Epithelial cell of esophagus (primary cell): ENCODE measurements at regions not wholly inside any gene's neighbourhood (a gene's known extent, or its start where the extent isn't known, plus 50 kb on each side); places are given as distances from the start of the nearest gene placed in this dataset.

Experiments
- DNase-seq: peaks from one replicate; pipeline ENCODE4 v3.0.0; 2010; ENCODE audit warnings: low read depth
- H3K4me3 ChIP-seq: 2 replicates; pipeline ENCODE4 v1.5.1; 2011; ENCODE audit warnings: mild to moderate bottlenecking, low read length, control low read depth
- TF ChIP-seq, protein P1 (sequence below): IDR thresholded peaks from 2 replicates; pipeline ENCODE4 v1.5.1; 2011; ENCODE audit warnings: low read depth, mild to moderate bottlenecking, low read length, control low read depth, inconsistent platforms; ENCODE audit not compliant: insufficient read depth; ENCODE audit errors: missing control alignments

DNA sequence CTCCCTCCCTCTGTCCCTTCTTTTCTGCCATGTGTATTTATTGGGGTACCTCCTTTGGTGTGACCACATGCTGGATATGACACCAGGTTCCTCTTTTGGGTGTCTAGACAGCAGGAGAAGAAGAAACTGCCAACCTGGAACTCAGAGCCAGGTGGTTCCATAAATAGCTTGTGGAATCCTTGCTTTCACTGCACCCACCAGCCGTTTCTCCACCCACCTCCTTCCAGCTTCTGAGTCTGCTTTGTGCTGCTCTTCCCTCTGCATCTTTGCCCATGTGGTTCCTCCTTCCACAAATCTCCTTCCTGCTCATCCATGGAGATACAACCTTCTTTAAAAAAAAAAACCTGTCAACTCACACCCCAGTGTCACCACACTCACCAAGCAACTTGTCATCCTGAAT is 80.2 kb upstream of the SKOR2 start:
- no peak for DNase-seq
- TF ChIP-seq, protein P1, sequence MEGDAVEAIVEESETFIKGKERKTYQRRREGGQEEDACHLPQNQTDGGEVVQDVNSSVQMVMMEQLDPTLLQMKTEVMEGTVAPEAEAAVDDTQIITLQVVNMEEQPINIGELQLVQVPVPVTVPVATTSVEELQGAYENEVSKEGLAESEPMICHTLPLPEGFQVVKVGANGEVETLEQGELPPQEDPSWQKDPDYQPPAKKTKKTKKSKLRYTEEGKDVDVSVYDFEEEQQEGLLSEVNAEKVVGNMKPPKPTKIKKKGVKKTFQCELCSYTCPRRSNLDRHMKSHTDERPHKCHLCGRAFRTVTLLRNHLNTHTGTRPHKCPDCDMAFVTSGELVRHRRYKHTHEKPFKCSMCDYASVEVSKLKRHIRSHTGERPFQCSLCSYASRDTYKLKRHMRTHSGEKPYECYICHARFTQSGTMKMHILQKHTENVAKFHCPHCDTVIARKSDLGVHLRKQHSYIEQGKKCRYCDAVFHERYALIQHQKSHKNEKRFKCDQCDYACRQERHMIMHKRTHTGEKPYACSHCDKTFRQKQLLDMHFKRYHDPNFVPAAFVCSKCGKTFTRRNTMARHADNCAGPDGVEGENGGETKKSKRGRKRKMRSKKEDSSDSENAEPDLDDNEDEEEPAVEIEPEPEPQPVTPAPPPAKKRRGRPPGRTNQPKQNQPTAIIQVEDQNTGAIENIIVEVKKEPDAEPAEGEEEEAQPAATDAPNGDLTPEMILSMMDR, result no peak
- no peak overlapping the region for H3K4me3 ChIP-seq

DNA sequence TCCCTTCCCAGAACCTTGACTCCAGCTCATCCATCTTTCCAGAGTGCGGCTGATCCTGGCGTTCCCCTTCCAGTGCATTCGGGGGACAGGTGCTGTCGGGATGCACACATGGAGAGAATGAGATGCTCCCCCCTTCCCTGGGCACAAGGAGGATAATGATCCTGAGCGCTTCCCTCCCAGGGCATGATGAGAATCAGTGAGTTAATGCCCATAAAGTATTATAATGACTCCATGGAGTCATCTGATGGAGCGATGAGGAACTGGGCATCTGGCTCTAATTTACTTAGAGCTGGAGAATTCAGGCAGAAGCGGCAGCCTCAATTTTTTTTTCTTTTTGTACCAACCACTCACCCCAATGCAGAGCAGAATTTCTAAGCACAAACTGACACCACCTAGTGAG is 79.6 kb upstream of the SKOR2 start:
- TF ChIP-seq, protein P1, result no peak
- H3K4me3 ChIP-seq, result no peak overlapping the region
- no peak for DNase-seq

DNA sequence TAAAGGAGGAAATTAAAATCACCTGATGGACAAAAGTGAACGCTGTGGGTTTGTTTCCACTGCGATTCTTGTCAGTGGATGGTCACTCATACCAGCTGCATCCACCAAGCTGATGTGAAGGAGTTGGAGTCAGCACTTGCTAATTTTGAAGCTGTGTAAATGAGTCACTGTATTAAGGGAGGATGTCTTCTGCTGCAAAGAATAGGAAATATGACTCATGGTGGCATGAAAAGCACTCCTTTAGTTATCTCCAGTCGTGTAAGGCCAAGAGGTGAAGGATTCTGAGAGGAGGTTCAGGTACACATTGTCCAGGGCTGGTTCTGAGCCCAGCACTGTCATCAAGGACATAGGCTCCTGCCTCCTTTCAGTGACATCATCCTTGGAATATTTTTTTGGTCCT is 71.7 kb upstream of the SKOR2 start:
- peak; percentile 39 for DNase-seq
- TF ChIP-seq, protein P1, result no peak
- H3K4me3 ChIP-seq, result no peak overlapping the region

DNA sequence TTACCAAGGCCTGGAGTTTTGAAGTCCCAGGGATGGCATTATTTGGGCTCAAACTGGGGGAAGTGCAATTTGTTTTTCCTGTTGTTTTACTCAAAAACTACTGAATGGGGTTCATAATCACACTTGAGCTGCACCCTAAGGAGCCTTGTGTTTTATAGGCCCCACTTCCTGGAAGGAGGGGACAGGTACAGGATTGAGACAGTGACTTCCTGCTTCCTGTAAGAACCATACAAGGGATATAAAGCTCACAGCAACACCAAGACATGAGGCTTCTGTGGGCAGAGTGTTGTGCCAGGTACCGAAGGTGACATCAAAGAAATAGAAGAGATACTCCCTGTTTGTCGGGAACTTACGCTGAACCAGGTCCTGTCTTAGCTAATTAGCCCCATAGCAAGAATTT is 70.4 kb upstream of the SKOR2 start:
- DNase-seq, result no peak
- no peak overlapping the region for H3K4me3 ChIP-seq
- TF ChIP-seq, protein P1, result no peak

DNA sequence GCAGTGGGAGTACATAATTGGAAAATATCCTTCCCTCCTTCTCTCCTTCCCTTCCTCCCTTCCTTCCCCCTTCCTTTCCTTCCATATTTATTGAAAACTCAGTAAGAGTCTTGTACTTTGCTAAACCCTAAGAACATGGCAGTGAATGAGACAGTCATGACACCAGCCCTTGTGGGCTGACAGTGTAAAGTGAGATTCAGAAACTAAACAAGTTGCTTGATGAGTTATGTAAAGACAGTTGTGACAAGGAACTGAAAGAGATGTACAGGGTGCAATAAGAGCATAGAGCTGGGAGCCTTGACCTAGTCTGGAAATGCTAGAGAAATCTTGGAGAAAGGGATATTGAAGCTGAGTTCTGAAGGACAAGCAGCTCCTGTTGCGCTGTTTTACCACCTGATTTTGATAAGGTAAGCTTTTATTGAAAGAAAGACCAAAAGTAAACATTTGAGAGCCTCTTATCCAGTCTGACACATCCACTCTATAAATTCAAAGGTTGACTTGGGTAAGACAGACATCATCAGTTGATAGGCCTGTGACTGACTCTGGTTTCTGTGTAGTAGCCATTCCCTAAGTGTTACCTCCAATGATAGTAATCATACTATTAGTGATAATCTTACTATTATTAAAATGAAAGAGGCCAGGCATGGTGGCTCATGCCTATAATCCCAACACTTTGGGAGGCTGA is 66.5 kb upstream of the SKOR2 start:
- TF ChIP-seq, protein P1, result no peak

DNA sequence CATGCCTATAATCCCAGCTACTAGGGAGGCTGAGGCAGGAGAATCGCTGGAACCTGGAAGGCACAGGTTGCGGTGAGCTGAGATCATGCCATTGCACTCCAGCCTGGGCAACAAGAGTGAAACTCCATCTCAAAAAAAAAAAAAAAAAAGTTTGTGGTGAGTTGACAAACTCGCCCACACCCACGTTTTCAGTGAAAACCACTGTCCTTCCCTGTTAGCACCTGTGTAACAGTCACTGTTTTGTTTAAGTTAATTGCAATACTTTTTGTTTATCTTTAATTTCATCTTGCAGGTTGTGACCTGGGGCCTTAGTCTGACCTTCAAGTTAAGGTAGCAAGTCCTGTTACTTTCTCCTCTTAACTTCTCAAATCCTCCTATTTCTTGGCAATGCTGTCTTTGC is 65.5 kb upstream of the SKOR2 start:
- no peak overlapping the region for H3K4me3 ChIP-seq
- TF ChIP-seq, protein P1, result no peak
- no peak for DNase-seq

More for the DNA sequence above, 66.5 kb upstream of the SKOR2 start:
- no peak overlapping the region for H3K4me3 ChIP-seq
- no peak for DNase-seq

DNA sequence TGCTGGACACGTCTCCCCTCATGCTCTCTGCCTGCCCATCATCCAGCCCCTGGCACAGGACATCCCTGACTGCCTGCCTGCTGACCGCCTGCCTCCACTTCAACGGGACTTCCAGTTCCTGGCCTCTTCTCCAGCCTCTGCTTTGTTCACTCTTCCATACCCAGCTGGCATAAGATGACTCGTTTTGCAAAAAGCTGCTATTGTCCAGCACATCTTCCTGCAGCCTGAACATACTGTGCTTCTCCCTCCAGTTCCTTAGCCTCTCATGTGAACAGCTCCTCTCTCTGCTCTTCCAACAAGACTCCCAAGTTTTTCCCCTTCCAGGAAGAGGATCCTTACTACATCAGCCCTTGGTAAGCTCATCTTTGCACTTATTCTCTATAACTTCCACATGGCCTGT is 62.4 kb upstream of the SKOR2 start:
- H3K4me3 ChIP-seq, result no peak overlapping the region
- no peak for DNase-seq
- TF ChIP-seq, protein P1, result no peak
